Liver (tissue), 7 donors: ENCODE measurements at regions not wholly inside any gene's neighbourhood (a gene's known extent, or its start where the extent isn't known, plus 50 kb on each side); places are given as distances from the start of the nearest gene placed in this dataset.

Experiments used
- DNase-seq: peaks from one replicate; pipeline ENCODE4 v3.0.0-alpha.2; 2017; ENCODE audit warnings: low spot score
- H3K27ac ChIP-seq, 2 donors: one replicate each; pipeline ENCODE4 v1.7.0; 2013; ENCODE audit warnings: inconsistent platforms in 2 of 2, low read length in 2 of 2, control low read depth in 1 of 2, low read depth in 1 of 2, mild to moderate bottlenecking in 1 of 2
- H3K27me3 ChIP-seq, 4 donors: one replicate each; pipeline versions ENCODE4 v1.6.1 to v1.7.0; 2013; ENCODE audit warnings: low read length in 3 of 4, inconsistent platforms in 1 of 4, mild to moderate bottlenecking in 1 of 4, moderate library complexity in 1 of 4; ENCODE audit not compliant: control insufficient read depth in 4 of 4, insufficient read depth in 4 of 4
- H3K36me3 ChIP-seq, 4 donors: one replicate each; pipeline versions ENCODE4 v1.6.1 to v1.7.0; 2013; ENCODE audit warnings: low read length in 3 of 4, mild to moderate bottlenecking in 3 of 4, low read depth in 1 of 4, moderate library complexity in 1 of 4; ENCODE audit not compliant: control insufficient read depth in 4 of 4, insufficient read depth in 3 of 4
- H3K4me1 ChIP-seq, 4 donors: one replicate each; pipeline versions ENCODE4 v1.6.1 to v1.7.0; 2013; ENCODE audit warnings: low read length in 3 of 4, mild to moderate bottlenecking in 3 of 4, moderate library complexity in 1 of 4; ENCODE audit not compliant: control insufficient read depth in 4 of 4, insufficient read depth in 4 of 4
- H3K4me3 ChIP-seq, 3 donors: one replicate each; pipeline versions ENCODE4 v1.6.1 to v1.7.0; 2013; ENCODE audit warnings: low read length in 3 of 3, control low read depth in 1 of 3, low read depth in 1 of 3, mild to moderate bottlenecking in 1 of 3
- H3K9ac ChIP-seq, 2 donors: one replicate each; pipeline ENCODE4 v1.7.0; 2013; ENCODE audit warnings: low read length in 2 of 2, mild to moderate bottlenecking in 2 of 2, moderate library complexity in 2 of 2, control low read depth in 1 of 2, low read depth in 1 of 2
- H3K9me3 ChIP-seq, 4 donors: one replicate each; pipeline versions ENCODE4 v1.6.1 to v1.7.0; 2013; ENCODE audit warnings: low read length in 3 of 4; ENCODE audit not compliant: control insufficient read depth in 4 of 4
- ATF3 ChIP-seq: IDR thresholded peaks from 2 replicates; pipeline ENCODE4 v1.6.1; 2016; ENCODE audit warnings: antibody characterized with exemption
- FOXA1 ChIP-seq: IDR thresholded peaks from 2 replicates; pipeline ENCODE4 v1.6.1; 2016; ENCODE audit warnings: antibody characterized with exemption
- FOXA2 ChIP-seq: IDR thresholded peaks from 2 replicates; pipeline ENCODE4 v1.6.1; 2016; ENCODE audit warnings: antibody characterized with exemption
- GABPA ChIP-seq, 2 donors: IDR thresholded peaks in 1 of 2; conservative IDR thresholded peaks in 1 of 2; 2 replicates each; pipeline ENCODE4 v1.6.1; 2016; ENCODE audit warnings: antibody characterized with exemption in 2 of 2, mild to moderate bottlenecking in 1 of 2, moderate library complexity in 1 of 2
- HNF4G ChIP-seq: IDR thresholded peaks from 2 replicates; pipeline ENCODE4 v1.6.1; 2016; ENCODE audit warnings: antibody characterized with exemption
- JUND ChIP-seq, 2 donors: IDR thresholded peaks; 2 replicates each; pipeline ENCODE4 v1.6.1; 2016; ENCODE audit warnings: antibody characterized with exemption in 2 of 2
- NR2F2 ChIP-seq: IDR thresholded peaks from 2 replicates; pipeline ENCODE4 v1.6.1; 2016; ENCODE audit warnings: antibody characterized with exemption
- RAD21 ChIP-seq, 2 donors: IDR thresholded peaks; 2 replicates each; pipeline ENCODE4 v1.6.1; 2016; ENCODE audit warnings: antibody characterized with exemption in 2 of 2, mild to moderate bottlenecking in 2 of 2
- REST ChIP-seq: IDR thresholded peaks from 2 replicates; pipeline ENCODE4 v1.6.1; 2016; ENCODE audit warnings: antibody characterized with exemption, mild to moderate bottlenecking
- RXRA ChIP-seq, 2 donors: IDR thresholded peaks; 2 replicates each; pipeline ENCODE4 v1.6.1; 2017 to 2018; ENCODE audit warnings: antibody characterized with exemption in 2 of 2, mild to moderate bottlenecking in 1 of 2
- SP1 ChIP-seq: IDR thresholded peaks from 2 replicates; pipeline ENCODE4 v1.6.1; 2018; ENCODE audit warnings: antibody characterized with exemption, mild to moderate bottlenecking
- TAF1 ChIP-seq: conservative IDR thresholded peaks from 2 replicates; pipeline ENCODE4 v1.6.1; 2016; ENCODE audit warnings: antibody characterized with exemption, mild to moderate bottlenecking
- YY1 ChIP-seq: IDR thresholded peaks from 2 replicates; pipeline ENCODE4 v1.6.1; 2016; ENCODE audit warnings: antibody characterized with exemption, mild to moderate bottlenecking
- ZBTB33 ChIP-seq: IDR thresholded peaks from 2 replicates; pipeline ENCODE4 v1.6.1; 2016; ENCODE audit warnings: antibody characterized with exemption
- WGBS: extraction: QIAGEN DNeasy Blood & Tissue Kit; methylation state at CpG from one replicate; pipeline ENCODE4 v1.1.7; 2013; 5-methylcytosine and 5-hydroxymethylcytosine counted together
- TF ChIP-seq, protein P1 (sequence below): IDR thresholded peaks from 2 replicates; pipeline ENCODE4 v1.6.1; 2016; ENCODE audit warnings: antibody characterized with exemption
- donor health status: healthy.
- donor health status: healthy.
- donor health status: healthy.
- donor health status: healthy.

GRCh38 chr10:53135897-53136253, 363.3 kb upstream of the MBL2 start:
- TF ChIP-seq ZBTB33: no peak
- TF ChIP-seq TAF1: no peak
- no peak for TF ChIP-seq RAD21 (IDR thresholded peaks at IDR 0.05)
- TF ChIP-seq FOXA2: no peak
- no peak for TF ChIP-seq REST
- no peak for TF ChIP-seq YY1
- no peak for TF ChIP-seq JUND (IDR thresholded peaks at IDR 0.05)
- TF ChIP-seq HNF4G: no peak
- no peak for TF ChIP-seq RXRA (IDR thresholded peaks at IDR 0.05)
- no peak for TF ChIP-seq ATF3
- no peak for TF ChIP-seq SP1
- no peak for TF ChIP-seq FOXA1
- TF ChIP-seq, protein P1, sequence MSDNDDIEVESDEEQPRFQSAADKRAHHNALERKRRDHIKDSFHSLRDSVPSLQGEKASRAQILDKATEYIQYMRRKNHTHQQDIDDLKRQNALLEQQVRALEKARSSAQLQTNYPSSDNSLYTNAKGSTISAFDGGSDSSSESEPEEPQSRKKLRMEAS: no peak
- no peak for TF ChIP-seq NR2F2
- Histone ChIP-seq H3K9me3 (no peaks in the 10 kb centered on the region), H3K27me3 (no peaks in the 10 kb centered on the region), H3K4me1 (peaks cover 0 to 3% (median 0%) of the 10 kb centered on the region in 4 donors), H3K4me3 (no peak overlapping the region), H3K9ac (no peak overlapping the region), H3K36me3 (no peaks in the 10 kb centered on the region), H3K27ac (no peak overlapping the region)
- DNase-seq: no peak
- WGBS: 84% methylated on average over 2 of the region's 2 CpGs

GRCh38 chr10:53135213-53135896, 362.8 kb upstream of the MBL2 start:
- TF ChIP-seq GABPA (IDR thresholded peaks at IDR 0.05 in 1 of 2, conservative IDR thresholded peaks at IDR 0.05 in 1 of 2) (no peak), TAF1 (no peak)
- H3K27ac ChIP-seq: no peak overlapping the region
- peaks cover 0 to 3% (median 0%) of the 10 kb centered on the region in 4 donors for H3K4me1 ChIP-seq
- H3K27me3 ChIP-seq: no peaks in the 10 kb centered on the region
- no peaks in the 10 kb centered on the region for H3K9me3 ChIP-seq
- H3K4me3 ChIP-seq: no peak overlapping the region
- no peak overlapping the region for H3K9ac ChIP-seq
- no peaks in the 10 kb centered on the region for H3K36me3 ChIP-seq
- 71% methylated on average over 2 of the region's 2 CpGs for WGBS
- DNase-seq: no peak
